ENCODE measurements at regions not wholly inside any gene's neighbourhood (a gene's known extent, or its start where the extent isn't known, plus 50 kb on each side); places are given as distances from the start of the nearest gene placed in this dataset.
"Not testable (repeated sequence)": the region's sequence is repeated elsewhere in the genome, so short reads cannot be mapped to it uniquely, and the experiment has no call there.

DNA sequence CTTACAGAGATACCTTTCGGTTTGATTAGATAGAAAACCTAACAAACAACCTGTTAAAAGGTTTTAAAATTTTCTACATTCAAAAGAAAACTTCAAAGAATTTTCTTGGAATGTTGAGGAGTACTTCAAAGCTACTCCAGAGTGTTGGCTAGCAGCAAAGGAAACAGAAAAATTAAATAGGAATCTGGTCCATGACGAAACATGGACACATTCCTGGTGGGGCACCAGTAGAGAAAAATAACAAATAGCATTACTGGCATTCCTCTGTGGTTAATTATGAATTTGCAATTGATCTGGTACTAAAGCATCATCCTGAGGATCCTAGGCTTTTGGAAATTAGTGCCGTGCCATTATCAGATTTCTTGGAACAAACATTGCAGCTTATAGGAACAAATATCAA, 59.5 kb upstream of the DPPA4 start:
- intact Hi-C loops (cut with DNase I), result loop anchor here in 1 of 2 donors (10.0 kb wide), 1 partner anchor 122 kb away; no protein-coding TSS in a partner anchor
- no peak overlapping the region for H3K27ac ChIP-seq
- DNase-seq (no peak), ATAC-seq (no peak)
- H3K9me3 ChIP-seq, result no peaks in the 10 kb centered on the region
- no peaks in the 10 kb centered on the region for H3K4me1 ChIP-seq
- H3K36me3 ChIP-seq, result no peaks in the 10 kb centered on the region
- TF ChIP-seq, protein P1, sequence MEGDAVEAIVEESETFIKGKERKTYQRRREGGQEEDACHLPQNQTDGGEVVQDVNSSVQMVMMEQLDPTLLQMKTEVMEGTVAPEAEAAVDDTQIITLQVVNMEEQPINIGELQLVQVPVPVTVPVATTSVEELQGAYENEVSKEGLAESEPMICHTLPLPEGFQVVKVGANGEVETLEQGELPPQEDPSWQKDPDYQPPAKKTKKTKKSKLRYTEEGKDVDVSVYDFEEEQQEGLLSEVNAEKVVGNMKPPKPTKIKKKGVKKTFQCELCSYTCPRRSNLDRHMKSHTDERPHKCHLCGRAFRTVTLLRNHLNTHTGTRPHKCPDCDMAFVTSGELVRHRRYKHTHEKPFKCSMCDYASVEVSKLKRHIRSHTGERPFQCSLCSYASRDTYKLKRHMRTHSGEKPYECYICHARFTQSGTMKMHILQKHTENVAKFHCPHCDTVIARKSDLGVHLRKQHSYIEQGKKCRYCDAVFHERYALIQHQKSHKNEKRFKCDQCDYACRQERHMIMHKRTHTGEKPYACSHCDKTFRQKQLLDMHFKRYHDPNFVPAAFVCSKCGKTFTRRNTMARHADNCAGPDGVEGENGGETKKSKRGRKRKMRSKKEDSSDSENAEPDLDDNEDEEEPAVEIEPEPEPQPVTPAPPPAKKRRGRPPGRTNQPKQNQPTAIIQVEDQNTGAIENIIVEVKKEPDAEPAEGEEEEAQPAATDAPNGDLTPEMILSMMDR (IDR thresholded peaks at IDR 0.05), result no peak
- TF ChIP-seq POLR2A (IDR thresholded peaks at IDR 0.05), result no peak
- 78% methylated on average over 3 of the region's 3 CpGs for WGBS (ENCODE audit: insufficient coverage, low coverage, low lambda C conversion rate, missing lambda C conversion rate)
- H3K27me3 ChIP-seq, result no peaks in the 10 kb centered on the region
- H3K4me3 ChIP-seq, result no peak overlapping the region

DNA sequence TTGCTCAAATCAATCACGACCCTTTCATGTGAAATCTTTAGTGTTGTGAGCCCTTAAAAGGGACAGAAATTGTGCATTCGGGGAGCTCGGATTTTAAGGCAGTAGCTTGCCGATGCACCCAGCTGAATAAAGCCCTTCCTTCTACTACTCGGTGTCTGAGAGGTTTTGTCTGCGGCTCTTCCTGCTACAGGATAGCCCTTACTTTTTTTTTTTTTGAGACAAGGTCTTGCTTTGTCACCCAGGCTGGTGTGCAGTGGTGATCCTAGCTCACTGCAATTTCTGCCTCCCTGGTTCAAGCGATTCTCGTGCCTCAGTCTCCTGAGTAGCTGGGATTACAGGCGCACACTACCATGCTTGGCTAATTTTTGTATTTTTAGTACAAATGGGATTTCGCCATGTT, 56.4 kb upstream of the DPPA4 start:
- ATAC-seq, result not testable (repeated sequence)

DNA sequence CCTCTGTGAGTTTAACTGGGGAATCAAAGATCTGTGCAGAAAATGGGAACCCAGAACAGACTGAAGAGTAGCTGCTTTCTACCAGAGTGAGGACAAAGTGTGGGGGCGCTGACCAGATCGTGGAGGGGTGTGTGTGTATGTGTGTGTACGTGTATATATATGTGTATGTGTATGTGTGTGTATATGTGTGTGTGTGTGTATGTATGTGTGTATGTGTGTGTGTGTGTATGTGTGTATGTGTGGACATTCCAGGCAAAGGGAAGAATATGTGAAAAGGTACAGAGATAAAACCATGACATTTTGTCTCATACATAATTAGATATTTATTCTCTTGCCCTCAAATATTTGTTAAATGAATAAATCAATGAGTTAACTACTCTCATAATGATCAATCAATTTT, 54.9 kb upstream of the DPPA4 start:
- 96% methylated on average over 3 of the region's 3 CpGs for WGBS (ENCODE audit: insufficient coverage, low coverage, low lambda C conversion rate, missing lambda C conversion rate)
- ATAC-seq (no peak), DNase-seq (no peak)
- Histone ChIP-seq H3K27ac (no peak overlapping the region), H3K4me3 (no peak overlapping the region), H3K27me3 (no peaks in the 10 kb centered on the region), H3K4me1 (no peaks in the 10 kb centered on the region), H3K9me3 (no peaks in the 10 kb centered on the region), H3K36me3 (no peaks in the 10 kb centered on the region)
- TF ChIP-seq, protein P1 (IDR thresholded peaks at IDR 0.05), result no peak
- TF ChIP-seq POLR2A (IDR thresholded peaks at IDR 0.05), result no peak
- intact Hi-C loops (cut with DNase I), result loop anchor here in 1 of 2 donors (10.0 kb wide), 1 partner anchor 117 kb away; no protein-coding TSS in a partner anchor

More for the DNA sequence above, 56.4 kb upstream of the DPPA4 start:
- not testable (repeated sequence) for H3K4me3 ChIP-seq, H3K4me1 ChIP-seq, H3K27ac ChIP-seq, H3K9me3 ChIP-seq, H3K27me3 ChIP-seq, DNase-seq, H3K36me3 ChIP-seq
- intact Hi-C loops (cut with DNase I), result loop anchor here in 1 of 2 donors (10.0 kb wide), 1 partner anchor 119 kb away; no protein-coding TSS in a partner anchor
- WGBS (ENCODE audit: insufficient coverage, low coverage, low lambda C conversion rate, missing lambda C conversion rate), result 85% methylated on average over 6 of the region's 10 CpGs

DNA sequence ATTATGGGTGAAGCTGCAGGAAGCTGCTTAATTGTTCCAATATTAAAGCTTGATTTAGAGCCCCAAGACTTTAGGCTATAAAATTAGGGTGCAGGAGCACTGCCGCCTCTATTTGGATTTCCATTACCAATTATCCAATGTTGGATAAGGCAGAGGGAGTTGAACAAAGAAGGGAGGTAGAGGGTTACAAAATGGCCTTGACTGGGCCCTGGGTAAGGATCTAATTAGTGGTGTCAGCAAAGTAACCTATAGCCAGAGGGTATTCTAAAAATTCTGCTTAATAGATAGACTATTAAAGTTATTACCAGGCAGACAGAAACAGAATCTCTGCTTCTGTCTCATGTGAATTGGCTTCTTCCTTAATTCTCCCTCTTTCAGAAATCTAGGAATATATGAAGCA, 50.3 kb upstream of the DPPA4 start:
- no peak overlapping the region for H3K4me3 ChIP-seq
- H3K27ac ChIP-seq, result no peak overlapping the region
- H3K9me3 ChIP-seq, result no peaks in the 10 kb centered on the region
- DNase-seq (no peak), ATAC-seq (no peak)
- no peak for TF ChIP-seq POLR2A (IDR thresholded peaks at IDR 0.05)
- TF ChIP-seq, protein P1 (IDR thresholded peaks at IDR 0.05), result no peak
- WGBS (ENCODE audit: insufficient coverage, low coverage, low lambda C conversion rate, missing lambda C conversion rate), result 91% methylated on average over 1 of the region's 1 CpG
- H3K36me3 ChIP-seq, result no peaks in the 10 kb centered on the region
- intact Hi-C loops (cut with DNase I), result no loop called here
- H3K4me1 ChIP-seq, result peaks cover 0 to 19% (median 5%) of the 10 kb centered on the region in 4 donors
- no peaks in the 10 kb centered on the region for H3K27me3 ChIP-seq

DNA sequence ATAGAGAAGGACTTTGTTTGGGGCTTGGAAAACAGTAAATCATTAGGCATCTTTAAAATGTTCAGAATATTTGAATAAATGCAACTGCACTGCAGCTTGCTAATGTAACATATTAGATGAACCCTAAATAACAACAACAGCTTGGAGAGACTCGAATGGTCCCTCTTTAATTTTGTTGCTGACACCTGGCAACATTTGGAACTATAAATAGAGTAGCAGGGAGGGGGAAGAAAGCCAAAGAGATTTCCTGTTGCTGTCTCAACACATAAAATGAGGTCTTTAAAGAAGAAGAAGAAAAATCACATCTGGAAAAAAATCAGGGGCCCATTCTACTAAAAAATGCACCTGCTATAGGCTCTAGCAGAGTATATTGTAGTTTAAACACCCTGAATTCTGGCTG, 49.9 kb upstream of the DPPA4 start:
- Histone ChIP-seq H3K4me1 (peaks cover 0 to 19% (median 5%) of the 10 kb centered on the region in 4 donors), H3K27ac (no peak overlapping the region), H3K36me3 (no peaks in the 10 kb centered on the region), H3K9me3 (no peaks in the 10 kb centered on the region), H3K27me3 (no peaks in the 10 kb centered on the region), H3K4me3 (no peak overlapping the region)
- WGBS (ENCODE audit: insufficient coverage, low coverage, low lambda C conversion rate, missing lambda C conversion rate), result 15% methylated on average over 1 of the region's 1 CpG
- TF ChIP-seq, protein P1 (IDR thresholded peaks at IDR 0.05), result no peak
- no peak for TF ChIP-seq POLR2A (IDR thresholded peaks at IDR 0.05)
- intact Hi-C loops (cut with DNase I), result no loop called here
- ATAC-seq, result no peak
- DNase-seq, result no peak

Measured in right lobe of liver (tissue), 6 donors.